ENCODE measurements at regions not wholly inside any gene's neighbourhood (a gene's known extent, or its start where the extent isn't known, plus 50 kb on each side); places are given as distances from the start of the nearest gene placed in this dataset.
A peak's percentile ranks its signal among the peaks of the same experiment; 100 is the strongest.
"Not testable (repeated sequence)": the region's sequence is repeated elsewhere in the genome, so short reads cannot be mapped to it uniquely, and the experiment has no call there.

DNA sequence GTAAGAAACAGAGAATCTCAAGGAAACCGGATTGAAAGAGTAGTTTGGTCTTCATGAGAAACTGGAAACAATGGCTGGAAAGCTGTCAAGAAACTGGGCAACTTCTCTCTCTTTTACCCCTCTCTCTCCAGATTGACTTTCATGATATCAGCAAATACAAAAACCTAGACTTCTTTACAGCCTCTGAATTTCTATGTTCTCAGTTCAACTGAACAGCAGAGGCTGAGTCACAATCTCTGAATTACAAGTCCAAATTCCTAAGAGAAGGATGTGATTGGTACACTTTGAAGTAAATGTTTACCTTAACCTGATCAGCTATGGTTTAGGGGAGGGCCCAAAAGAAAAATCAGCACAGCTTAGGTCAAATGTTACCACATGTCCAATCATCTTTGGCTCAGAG, 974.9 kb downstream of the RPA4 start:
- DNase-seq (ENCODE audit: low spot score), result no peak

DNA sequence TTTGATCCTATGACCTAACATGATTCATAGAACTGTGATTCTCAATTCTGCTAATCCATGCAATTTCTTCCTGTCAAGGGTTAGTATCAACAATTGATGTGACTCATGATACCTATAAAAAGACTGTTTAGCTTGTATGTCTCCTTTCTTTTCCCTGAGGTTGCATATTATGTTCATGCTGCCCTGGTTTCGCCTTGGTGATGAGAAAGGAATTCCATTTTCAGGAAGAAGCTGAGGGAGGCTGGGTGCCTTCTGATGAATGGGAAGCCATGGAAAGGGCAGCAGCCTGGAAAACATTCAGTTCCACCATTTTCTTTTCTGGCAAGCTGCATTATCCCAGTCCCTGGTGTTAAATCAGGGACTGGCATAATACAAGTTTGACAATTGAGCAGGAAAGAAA, 976.5 kb downstream of the RPA4 start:
- DNase-seq (ENCODE audit: low spot score), result no peak

DNA sequence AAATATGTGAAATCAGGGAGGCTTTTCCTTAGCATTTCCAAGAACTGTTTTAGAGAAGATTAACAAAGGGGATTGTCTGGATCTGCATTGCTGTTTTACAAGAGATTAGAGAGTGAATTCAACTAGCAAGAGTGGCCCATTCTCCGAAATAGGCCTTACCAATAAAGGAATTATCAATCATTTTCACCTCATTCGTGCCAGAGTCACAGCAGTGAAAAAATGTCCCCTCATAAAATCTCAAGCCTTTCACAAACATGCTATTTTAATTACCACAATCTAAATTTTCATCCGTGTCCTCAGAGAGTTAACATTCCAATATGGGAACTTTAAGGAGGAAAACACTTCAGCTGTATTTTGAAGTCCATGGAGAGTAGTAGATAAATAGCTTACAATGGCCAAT, 979.6 kb downstream of the RPA4 start:
- DNase-seq (ENCODE audit: low spot score), result no peak

GRCh38 chrX:97867266-97867665, 983.6 kb downstream of the RPA4 start:
- no peak for DNase-seq (ENCODE audit: low spot score)

- peak; percentile 5 for DNase-seq (ENCODE audit: low spot score)
These were observed 993.1 kb downstream of the RPA4 start for GRCh38 chrX:97876697-97877407.

DNA sequence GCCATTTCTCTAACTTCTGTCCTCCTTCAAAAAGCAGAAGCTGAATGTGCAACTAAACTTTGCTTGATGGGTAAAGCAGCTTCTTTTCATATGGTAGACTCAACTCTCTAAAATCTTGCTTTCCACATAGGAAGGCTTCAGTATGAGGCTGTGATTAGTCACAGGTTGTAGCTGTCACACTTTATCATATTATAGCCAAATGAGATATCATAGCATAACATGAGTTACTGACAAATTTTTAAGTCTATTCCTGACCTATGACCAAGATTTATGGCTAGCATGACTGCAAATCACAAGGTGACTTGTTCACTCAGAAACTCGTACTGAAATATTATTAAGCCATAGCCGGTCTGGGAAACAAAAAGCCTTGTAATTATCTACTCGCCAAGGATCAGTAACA, 998.6 kb downstream of the RPA4 start:
- DNase-seq (ENCODE audit: low spot score), result no peak

DNA sequence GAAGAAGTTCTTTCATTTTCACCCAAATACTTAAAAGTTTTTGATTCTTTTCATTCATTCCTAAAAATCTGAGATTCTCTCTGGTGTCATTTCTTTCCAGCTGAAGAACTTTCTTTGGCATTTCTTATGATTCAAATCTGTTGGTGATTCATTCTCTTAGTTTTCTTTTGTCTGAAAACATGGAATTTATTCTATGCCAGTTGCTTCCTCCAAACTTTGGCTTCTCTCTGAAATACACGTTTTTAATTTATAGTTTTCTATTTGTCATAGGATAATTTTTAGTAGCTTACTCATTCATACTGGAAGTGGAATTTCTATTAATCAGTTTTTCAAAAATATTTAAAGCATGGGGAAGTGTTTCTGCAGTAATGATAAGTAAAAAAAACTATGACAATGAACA, 1012.0 kb downstream of the RPA4 start:
- DNase-seq (ENCODE audit: low spot score), result peak; percentile 4

- no peak for DNase-seq (ENCODE audit: low spot score)
These were observed 1014.3 kb downstream of the RPA4 start for GRCh38 chrX:97897998-97898397.

DNA sequence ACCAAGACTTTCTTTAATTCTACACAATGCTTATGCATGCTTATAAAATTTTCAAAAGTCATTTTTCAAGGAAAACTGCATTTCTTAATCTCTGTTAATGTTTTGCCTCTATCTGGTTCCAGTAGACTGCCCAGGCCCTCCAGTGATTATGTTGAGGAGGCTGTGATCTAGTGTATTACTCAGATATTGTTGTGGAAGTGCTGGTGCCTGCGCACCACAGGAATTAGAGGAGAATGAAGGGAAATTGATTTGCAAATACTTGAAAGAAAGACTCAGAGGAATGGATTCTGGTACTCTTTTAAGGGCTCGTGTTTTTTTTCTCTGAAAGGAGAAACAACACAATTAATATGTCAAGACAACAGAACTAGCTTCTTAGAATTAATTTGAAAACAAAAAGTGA, 1015.1 kb downstream of the RPA4 start:
- DNase-seq (ENCODE audit: low spot score), result peak; percentile 22

- DNase-seq (ENCODE audit: low spot score), result no peak
These were observed 1024.1 kb downstream of the RPA4 start for GRCh38 chrX:97907791-97908190.

DNA sequence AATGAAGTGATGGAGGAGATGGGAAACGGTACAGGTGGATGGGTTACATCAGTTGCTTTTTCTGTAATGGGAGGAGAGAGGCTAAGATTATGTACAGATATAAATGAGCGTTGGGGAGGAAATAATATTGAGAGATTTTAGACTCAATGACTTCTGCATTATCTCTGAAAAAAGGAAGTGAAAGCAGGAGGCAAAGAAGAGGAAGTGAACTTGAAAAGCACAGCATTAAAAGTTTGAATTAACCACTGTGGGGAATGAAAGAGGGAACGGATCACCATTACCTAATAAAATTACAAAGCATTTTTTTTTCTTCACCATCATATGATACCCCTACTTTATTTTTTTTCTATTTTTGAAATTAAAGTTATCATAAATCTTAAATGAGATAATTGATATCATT, 1025.5 kb downstream of the RPA4 start:
- DNase-seq (ENCODE audit: low spot score), result no peak

DNA sequence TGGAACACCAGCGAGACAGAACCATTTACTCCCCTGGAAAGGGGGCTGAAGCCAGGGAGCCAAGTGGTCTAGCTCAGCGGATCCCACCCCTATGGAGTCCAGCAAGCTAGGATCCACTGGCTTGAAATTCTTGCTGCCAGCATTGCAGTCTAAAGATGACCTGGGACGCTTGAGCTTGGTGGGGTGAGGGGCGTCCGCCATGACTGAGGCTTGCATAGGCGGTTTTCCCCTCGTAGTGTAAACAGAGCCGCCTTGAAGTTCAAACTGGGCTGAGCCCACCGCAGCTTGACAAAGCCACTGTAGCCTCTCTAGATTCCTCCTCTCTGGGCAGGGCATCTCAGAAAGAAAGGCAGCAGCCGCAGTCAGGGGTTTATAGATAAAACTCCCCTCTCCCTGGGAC, 1031.7 kb downstream of the RPA4 start:
- DNase-seq (ENCODE audit: low spot score), result not testable (repeated sequence)

GRCh38 chrX:97921223-97921622, 1037.5 kb downstream of the RPA4 start:
- not testable (repeated sequence) for DNase-seq (ENCODE audit: low spot score)

GRCh38 chrX:97931586-97931985, 1047.9 kb downstream of the RPA4 start:
- no peak for DNase-seq (ENCODE audit: low spot score)

DNA sequence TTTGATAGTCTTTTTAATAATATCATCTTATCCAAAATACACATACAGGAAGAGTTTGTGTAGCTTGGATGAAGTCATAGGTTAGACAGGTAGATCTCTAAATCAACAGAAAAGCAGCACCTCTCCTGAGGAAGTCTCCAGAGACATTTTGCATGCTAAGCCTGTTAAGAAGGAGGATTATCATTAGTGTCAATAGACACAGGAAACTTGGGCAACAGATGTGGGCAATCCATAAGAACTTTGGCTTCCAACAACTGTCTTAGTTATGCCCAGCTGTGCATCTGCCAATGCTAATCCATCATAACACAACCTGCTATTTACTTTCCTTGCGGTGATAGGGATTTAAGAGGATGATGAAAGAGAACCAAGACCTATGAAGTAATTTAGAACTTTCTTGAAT, 1052.6 kb downstream of the RPA4 start:
- no peak for DNase-seq (ENCODE audit: low spot score)

DNA sequence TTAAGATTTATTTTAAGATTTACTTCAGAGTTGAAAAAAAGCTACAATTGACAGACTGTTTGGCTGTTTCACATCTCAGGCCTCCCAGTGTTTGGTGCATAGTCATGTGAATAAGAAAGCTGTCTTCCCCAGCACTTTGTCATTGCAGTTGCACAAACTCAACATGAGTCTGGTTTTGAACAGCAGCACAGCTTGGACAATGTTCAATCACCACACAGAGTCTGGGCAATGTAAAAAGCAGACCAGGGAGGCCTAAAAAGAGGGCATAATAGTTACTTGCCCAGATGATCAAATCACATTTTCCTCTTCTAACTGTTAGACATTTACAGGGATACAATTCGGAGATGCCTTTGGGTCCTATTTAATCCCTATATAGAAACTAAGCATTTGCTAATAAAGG, 1055.0 kb downstream of the RPA4 start:
- peak; percentile 2 for DNase-seq (ENCODE audit: low spot score)

- DNase-seq (ENCODE audit: low spot score), result no peak
These were observed 1084.9 kb downstream of the RPA4 start for GRCh38 chrX:97968376-97969163.

- no peak for DNase-seq (ENCODE audit: low spot score)
These were observed 1100.9 kb downstream of the RPA4 start for GRCh38 chrX:97984641-97985040.

DNA sequence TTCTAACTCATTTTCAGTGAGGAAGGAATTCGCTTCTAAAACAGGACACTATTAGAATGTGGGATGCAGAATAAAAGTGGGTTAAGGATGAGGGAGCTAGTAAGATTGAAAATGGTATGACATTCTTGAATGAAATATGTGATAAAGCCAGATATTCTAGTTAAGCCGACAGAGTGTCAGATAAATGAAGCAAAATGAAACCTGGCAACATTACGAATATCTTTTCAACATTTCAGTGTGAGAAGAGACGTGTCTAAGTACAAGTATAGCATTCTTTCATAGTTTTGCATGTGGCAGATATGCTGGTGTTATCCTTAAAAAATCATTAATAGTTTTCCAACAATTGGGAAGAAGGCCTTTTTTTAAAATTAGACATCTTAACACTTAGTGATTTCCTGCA, 1101.4 kb downstream of the RPA4 start:
- no peak for DNase-seq (ENCODE audit: low spot score)

- no peak for DNase-seq (ENCODE audit: low spot score)
These were observed 1104.3 kb downstream of the RPA4 start for GRCh38 chrX:97987979-97988378.

DNA sequence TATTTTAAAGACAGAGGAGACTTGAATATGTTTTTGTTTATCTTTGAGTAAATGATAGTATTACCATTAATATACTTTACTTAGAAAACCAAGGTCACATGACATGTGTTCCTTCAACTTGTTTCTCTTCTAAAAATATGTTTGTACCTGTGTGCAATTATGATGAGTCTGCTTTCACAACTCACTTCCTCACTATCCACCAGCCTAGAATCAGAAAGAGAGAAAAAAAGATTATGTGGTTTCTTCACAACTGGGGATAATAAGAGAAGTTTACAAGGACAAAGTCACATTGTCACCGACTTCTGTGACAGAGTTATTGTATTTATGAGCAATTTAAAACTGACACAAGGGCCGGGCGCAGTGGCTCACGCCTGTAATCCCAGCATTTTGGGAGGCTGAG, 1112.1 kb downstream of the RPA4 start:
- DNase-seq (ENCODE audit: low spot score), result no peak

DNA sequence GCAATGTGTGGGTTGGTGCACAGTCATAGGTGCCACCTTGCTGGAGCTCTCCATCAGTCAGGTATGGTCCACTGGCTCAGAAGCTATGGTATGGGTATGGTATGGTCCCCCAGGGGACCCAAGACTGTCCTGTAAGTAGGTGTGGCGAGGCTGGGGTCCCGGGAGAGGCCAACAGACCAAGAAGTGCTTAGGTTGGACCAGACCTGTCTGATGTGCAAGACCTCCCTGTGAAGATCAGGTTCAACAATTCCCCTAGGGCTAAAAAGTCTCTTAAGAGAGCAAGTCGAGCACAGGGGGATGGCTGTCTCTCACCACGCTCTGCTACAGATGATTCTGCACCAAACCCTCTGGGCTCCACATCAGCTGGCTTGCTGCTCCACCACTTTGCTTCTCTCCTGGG, 1145.0 kb downstream of the RPA4 start:
- DNase-seq (ENCODE audit: low spot score), result no peak

GRCh38 chrX:98029861-98030260, 1146.2 kb downstream of the RPA4 start:
- no peak for DNase-seq (ENCODE audit: low spot score)

DNA sequence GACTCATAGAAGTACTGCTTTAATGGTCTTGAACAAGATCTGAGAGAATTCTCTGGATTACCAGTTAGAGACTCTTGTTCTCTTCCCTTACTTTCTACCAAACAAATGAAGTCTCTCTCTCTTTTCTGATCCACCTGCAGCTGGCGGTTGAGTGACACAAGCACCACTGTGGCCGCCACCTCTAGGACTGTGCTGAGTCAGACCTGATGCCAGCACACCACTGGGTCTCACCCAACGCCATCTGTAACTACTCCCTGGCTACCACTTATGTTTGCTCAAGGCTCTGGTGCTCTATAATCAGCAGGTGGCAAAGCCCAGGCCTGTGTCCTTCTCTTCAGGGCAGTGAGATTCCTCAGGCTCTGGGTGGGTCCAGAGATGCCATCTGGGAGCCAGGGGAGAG, 1173.5 kb downstream of the RPA4 start:
- no peak for DNase-seq (ENCODE audit: low spot score)

All from AG20443 (cell line).